H1 (cell line): ENCODE measurements at regions not wholly inside any gene's neighbourhood (a gene's known extent, or its start where the extent isn't known, plus 50 kb on each side); places are given as distances from the start of the nearest gene placed in this dataset.

Source experiments
- CTCF ChIA-PET: fragments of 300-600 bp; sonication (Branson Sonifier 250); formaldehyde crosslinking; loops from one replicate; lab custom pipeline; 2021; ENCODE audit not compliant: partially characterized antibody; lab: Charles Lee
- POLR2A ChIA-PET: fragments of 300-600 bp; sonication (Branson Sonifier 250); formaldehyde crosslinking; loops from one replicate; lab custom pipeline; 2021; ENCODE audit warnings: inconsistent platforms; ENCODE audit not compliant: partially characterized antibody; lab: Charles Lee
- DNase-seq, 2 experiments: peaks; one replicate each; pipeline versions ENCODE4 v3.0.0 to v3.0.0-alpha.2; 2010 to 2022; ENCODE audit warnings: low spot score in 2 of 2, low read depth in 1 of 2, mixed read lengths in 1 of 2
- FAIRE-seq: peaks from 2 replicates; lab custom pipeline; 2011; peaks lifted over from hg19 to GRCh38; lab: Jason Lieb, UNC
- H2AFZ ChIP-seq: 2 replicates; pipeline ENCODE4 v1.8.1; 2012; ENCODE audit warnings: low read length, inconsistent platforms
- H2AK5ac ChIP-seq: 2 replicates; pipeline ENCODE4 v1.6.1; 2013; ENCODE audit warnings: low read depth, low read length
- H2BK120ac ChIP-seq: replicated peaks from 2 replicates; pipeline ENCODE3; 2013; ENCODE audit warnings: low read depth, low read length, inconsistent platforms
- H2BK12ac ChIP-seq: 2 replicates; pipeline ENCODE4 v1.6.1; 2013; ENCODE audit warnings: low read depth, low read length
- H2BK15ac ChIP-seq: 2 replicates; pipeline ENCODE4 v1.6.1; 2013; ENCODE audit warnings: low read length
- H2BK20ac ChIP-seq: 2 replicates; pipeline ENCODE4 v1.6.1; 2013; ENCODE audit warnings: low read length
- H2BK5ac ChIP-seq: 2 replicates; pipeline ENCODE4 v1.6.1; 2013; ENCODE audit warnings: low read depth, low read length
- H3K14ac ChIP-seq: 2 replicates; pipeline ENCODE4 v1.6.1; 2013; ENCODE audit warnings: inconsistent platforms; ENCODE audit not compliant: insufficient read length
- H3K18ac ChIP-seq: 2 replicates; pipeline ENCODE4 v1.6.1; 2013; ENCODE audit warnings: low read length; ENCODE audit errors: extremely low read depth
- H3K23ac ChIP-seq: 2 replicates; pipeline ENCODE4 v1.6.1; 2013; ENCODE audit warnings: inconsistent platforms; ENCODE audit not compliant: insufficient read length
- H3K23me2 ChIP-seq: 2 replicates; pipeline ENCODE4 v1.6.1; 2013; ENCODE audit warnings: low read depth, low read length
- H3K27ac ChIP-seq: 2 replicates; pipeline ENCODE4 v1.6.1; 2011; ENCODE audit warnings: low read depth, low read length, inconsistent platforms
- H3K27me3 ChIP-seq, 4 experiments: replicated peaks in 1 of 4; 1 replicate in 1 of 4; 2 replicates in 3 of 4; pipeline versions ENCODE4 v1.6.1 to v1.8.1; 2011 to 2013; ENCODE audit warnings: low read length in 3 of 4, mild to moderate bottlenecking in 3 of 4, inconsistent platforms in 2 of 4, mixed read lengths in 2 of 4, moderate library complexity in 1 of 4; ENCODE audit not compliant: control insufficient read depth in 3 of 4, insufficient read depth in 3 of 4; ENCODE audit errors: extremely low read depth in 1 of 4
- H3K36me3 ChIP-seq, 4 experiments: 2 replicates each; pipeline versions ENCODE4 v1.6.1 to v1.8.1; 2011 to 2013; ENCODE audit warnings: mild to moderate bottlenecking in 4 of 4, low read length in 3 of 4, moderate library complexity in 2 of 4, control low read depth in 1 of 4, inconsistent platforms in 1 of 4; ENCODE audit not compliant: insufficient read depth in 4 of 4, control insufficient read depth in 2 of 4
- H3K4ac ChIP-seq: replicated peaks from 2 replicates; pipeline ENCODE3; 2013; ENCODE audit warnings: low read length, low read depth, mixed read lengths, inconsistent platforms; ENCODE audit not compliant: insufficient read length
- H3K4me1 ChIP-seq, 4 experiments: replicated peaks in 1 of 4; 1 replicate in 1 of 4; 2 replicates in 3 of 4; pipeline versions ENCODE4 v1.6.1 to v1.8.1; 2011 to 2013; ENCODE audit warnings: low read length in 3 of 4, inconsistent platforms in 2 of 4, mixed read lengths in 1 of 4; ENCODE audit not compliant: insufficient read depth in 4 of 4, control insufficient read depth in 3 of 4
- H3K4me2 ChIP-seq, 2 experiments: 2 replicates each; pipeline versions ENCODE4 v1.6.1 to v1.8.1; 2011 to 2013; ENCODE audit warnings: low read depth in 2 of 2, low read length in 2 of 2, control low read depth in 1 of 2, inconsistent platforms in 1 of 2, mild to moderate bottlenecking in 1 of 2; ENCODE audit not compliant: insufficient read depth in 1 of 2
- H3K4me3 ChIP-seq, 4 experiments: fragments of 200-600, 300-600 bp in 1 of 4; sonication (generic), shearing (Covaris generic), sonication (Bioruptor Twin) in 1 of 4; 2 replicates each; pipeline versions ENCODE4 v1.5.1 to v1.8.1; 2011 to 2016; ENCODE audit warnings: low read length in 4 of 4, low read depth in 3 of 4, control low read depth in 2 of 4, inconsistent platforms in 2 of 4, mild to moderate bottlenecking in 2 of 4, mixed read lengths in 1 of 4, moderate library complexity in 1 of 4; ENCODE audit not compliant: insufficient read depth in 2 of 4; ENCODE audit errors: extremely low read depth in 1 of 4
- H3K56ac ChIP-seq: replicated peaks from 2 replicates; pipeline ENCODE3; 2013; ENCODE audit warnings: low read depth, mild to moderate bottlenecking, mixed read lengths, low read length, inconsistent platforms; ENCODE audit not compliant: insufficient read length
- H3K79me1 ChIP-seq: 2 replicates; pipeline ENCODE4 v1.6.1; 2013; ENCODE audit warnings: low read depth, low read length, control low read depth
- H3K79me2 ChIP-seq, 2 experiments: 2 replicates each; pipeline versions ENCODE4 v1.6.1 to v1.8.1; 2012 to 2013; ENCODE audit warnings: low read length in 2 of 2, mild to moderate bottlenecking in 2 of 2, inconsistent platforms in 1 of 2; ENCODE audit not compliant: insufficient read depth in 2 of 2, control insufficient read depth in 1 of 2
- H3K9ac ChIP-seq, 4 experiments: replicated peaks in 1 of 4; 1 replicate in 1 of 4; 2 replicates in 3 of 4; pipeline versions ENCODE4 v1.6.1 to v1.8.1; 2011 to 2013; ENCODE audit warnings: low read depth in 3 of 4, low read length in 3 of 4, control low read depth in 2 of 4, mild to moderate bottlenecking in 2 of 4, moderate library complexity in 2 of 4, inconsistent platforms in 1 of 4; ENCODE audit errors: extremely low read depth in 1 of 4
- H3K9me3 ChIP-seq, 2 experiments: 2 replicates each; pipeline versions ENCODE4 v1.6.1 to v1.8.1; 2012 to 2013; ENCODE audit warnings: mild to moderate bottlenecking in 2 of 2, moderate library complexity in 2 of 2, control low read depth in 1 of 2, inconsistent platforms in 1 of 2, low read depth in 1 of 2, low read length in 1 of 2, mixed read lengths in 1 of 2; ENCODE audit not compliant: insufficient read depth in 2 of 2
- H4K20me1 ChIP-seq, 2 experiments: replicated peaks in 1 of 2; 2 replicates each; pipeline versions ENCODE3 to v1.8.1; 2011 to 2013; ENCODE audit warnings: inconsistent platforms in 2 of 2, low read length in 2 of 2, mild to moderate bottlenecking in 1 of 2; ENCODE audit not compliant: insufficient read depth in 2 of 2, control insufficient read depth in 1 of 2
- H4K5ac ChIP-seq: 2 replicates; pipeline ENCODE4 v1.6.1; 2013; ENCODE audit warnings: low read length, low read depth, mixed read lengths, inconsistent platforms; ENCODE audit not compliant: insufficient read length
- H4K8ac ChIP-seq: 2 replicates; pipeline ENCODE4 v1.8.0; 2013; ENCODE audit warnings: mild to moderate bottlenecking, moderate library complexity, low read length, inconsistent platforms; ENCODE audit not compliant: insufficient read depth; ENCODE audit errors: extremely low read depth
- H4K91ac ChIP-seq: replicated peaks from 2 replicates; pipeline ENCODE3; 2013; ENCODE audit warnings: low read length, mixed read lengths, inconsistent platforms; ENCODE audit not compliant: insufficient read length
- CBX5 ChIP-seq: fragments of 300-800, 300-1000 bp; sonication (generic); IDR thresholded peaks from 2 replicates; pipeline ENCODE4 v1.7.1; 2016; ENCODE audit warnings: antibody characterized with exemption, low read length, low read depth
- EZH2 ChIP-seq: fragments of 200-600 bp; sonication (generic); IDR thresholded peaks from 2 replicates; pipeline ENCODE4 v1.7.1; 2012; ENCODE audit warnings: low read depth, mild to moderate bottlenecking, moderate library complexity, low read length, inconsistent platforms; ENCODE audit not compliant: severe bottlenecking
- GABPA ChIP-seq: IDR thresholded peaks from 2 replicates; pipeline ENCODE4 v1.6.1; 2011; ENCODE audit warnings: mild to moderate bottlenecking, low read length, moderate library complexity, borderline replicate concordance; ENCODE audit not compliant: insufficient read depth
- HDAC2 ChIP-seq, 2 experiments: fragments of 300-600 bp in 1 of 2; sonication (generic) in 1 of 2; IDR thresholded peaks; 2 replicates each; pipeline ENCODE4 v1.6.1; 2011 to 2012; ENCODE audit warnings: low read depth in 2 of 2, low read length in 2 of 2, mild to moderate bottlenecking in 2 of 2, moderate library complexity in 2 of 2, borderline replicate concordance in 1 of 2, inconsistent platforms in 1 of 2
- HDAC6 ChIP-seq: IDR thresholded peaks from one replicate; pipeline ENCODE4 v1.7.1; 2012; ENCODE audit warnings: low read depth, mild to moderate bottlenecking, inconsistent platforms, low read length, moderate library complexity
- JUN ChIP-seq: IDR thresholded peaks from 2 replicates; pipeline ENCODE4 v1.6.1; 2011; ENCODE audit warnings: low read depth, mild to moderate bottlenecking, improper control_type of control experiment, low read length
- KDM1A ChIP-seq: fragments of 200-600, 300-600 bp; sonication (generic); IDR thresholded peaks from 2 replicates; pipeline ENCODE4 v1.7.1; 2016; ENCODE audit warnings: mild to moderate bottlenecking, low read length, borderline replicate concordance
- KDM5A ChIP-seq: fragments of 200-600 bp; IDR thresholded peaks from 2 replicates; pipeline ENCODE4 v1.7.1; 2012; ENCODE audit warnings: mild to moderate bottlenecking, low read length, inconsistent platforms, mixed read lengths
- MAX ChIP-seq: IDR thresholded peaks from 2 replicates; pipeline ENCODE4 v1.6.1; 2012; ENCODE audit warnings: inconsistent platforms
- POU5F1 ChIP-seq: IDR thresholded peaks from 2 replicates; pipeline ENCODE4 v1.6.1; 2011; ENCODE audit warnings: low read depth, mild to moderate bottlenecking, low read length, moderate library complexity
- SIN3A ChIP-seq, 2 experiments: IDR thresholded peaks in 1 of 2; conservative IDR thresholded peaks in 1 of 2; 2 replicates each; pipeline ENCODE4 v1.6.1; 2011 to 2012; ENCODE audit warnings: low read length in 2 of 2, improper control_type of control experiment in 1 of 2, low read depth in 1 of 2, mild to moderate bottlenecking in 1 of 2
- SIRT6 ChIP-seq: IDR thresholded peaks from one replicate; pipeline ENCODE4 v1.7.1; 2012; ENCODE audit warnings: low read length, inconsistent platforms
- TBP ChIP-seq: IDR thresholded peaks from 2 replicates; pipeline ENCODE4 v1.6.1; 2011; ENCODE audit warnings: low read depth, low read length, improper control_type of control experiment
- YY1 ChIP-seq: IDR thresholded peaks from 2 replicates; pipeline ENCODE4 v1.6.1; 2011; ENCODE audit warnings: low read depth, mild to moderate bottlenecking, low read length

- POLR2A ChIA-PET, result no interaction called here
- no peak overlapping the region for H3K4me3 ChIP-seq
- no peak overlapping the region for H4K8ac ChIP-seq
- no peak overlapping the region for H4K91ac ChIP-seq
- no peak overlapping the region for H3K4ac ChIP-seq
- H3K18ac ChIP-seq, result no peak overlapping the region
- no peak overlapping the region for H3K4me2 ChIP-seq
- H3K79me1 ChIP-seq, result no peaks in the 10 kb centered on the region
- H2BK12ac ChIP-seq, result no peak overlapping the region
- no peak overlapping the region for H3K23ac ChIP-seq
- H2BK120ac ChIP-seq, result no peak overlapping the region
- no peaks in the 10 kb centered on the region for H3K79me2 ChIP-seq
- H4K20me1 ChIP-seq, result no peaks in the 10 kb centered on the region
- FAIRE-seq (no peak), DNase-seq (no peak)
- no peaks in the 10 kb centered on the region for H3K9me3 ChIP-seq
- no peak overlapping the region for H2AFZ ChIP-seq
- H3K56ac ChIP-seq, result no peak overlapping the region
- H3K27ac ChIP-seq, result no peak overlapping the region
- H3K23me2 ChIP-seq, result no peaks in the 10 kb centered on the region
- no peaks in the 10 kb centered on the region for H3K27me3 ChIP-seq
- no peak overlapping the region for H2BK20ac ChIP-seq
- no peaks in the 10 kb centered on the region for H3K4me1 ChIP-seq
- no peaks in the 10 kb centered on the region for H3K36me3 ChIP-seq
- H2BK15ac ChIP-seq, result no peak overlapping the region
- no peak overlapping the region for H2AK5ac ChIP-seq
- TF ChIP-seq JUN (no peak), YY1 (no peak), HDAC6 (no peak), SIRT6 (no peak), POU5F1 (no peak), CBX5 (no peak), KDM5A (no peak), EZH2 (no peak), TBP (no peak), HDAC2 (IDR thresholded peaks at IDR 0.05; ENCODE audit: borderline replicate concordance in 1 of 2, low read depth in 2 of 2, low read length in 2 of 2) (no peak), KDM1A (no peak), MAX (no peak), SIN3A (conservative IDR thresholded peaks at IDR 0.05 in 1 of 2, IDR thresholded peaks at IDR 0.05 in 1 of 2; ENCODE audit: low read depth in 1 of 2, low read length in 2 of 2) (no peak), GABPA (no peak)
- no peak overlapping the region for H2BK5ac ChIP-seq
- H3K9ac ChIP-seq, result no peak overlapping the region
- H4K5ac ChIP-seq, result no peak overlapping the region
- CTCF ChIA-PET, result no interaction called here
- no peak overlapping the region for H3K14ac ChIP-seq
These were observed 99.1 kb upstream of the IRAK1BP1 start for GRCh38 chr6:78768271-78768670.
